Hematopoietic multipotent progenitor cell (in vitro differentiated cells): ENCODE measurements at regions not wholly inside any gene's neighbourhood (a gene's known extent, or its start where the extent isn't known, plus 50 kb on each side); places are given as distances from the start of the nearest gene placed in this dataset.
A peak's percentile ranks its signal among the peaks of the same experiment; 100 is the strongest.
"Not testable (repeated sequence)": the region's sequence is repeated elsewhere in the genome, so short reads cannot be mapped to it uniquely, and the experiment has no call there.

Source experiments
- DNase-seq, 3 donors: peaks; one replicate each; pipeline ENCODE4 v3.0.0-alpha.2; 2011 to 2015; ENCODE audit warnings: low read depth in 2 of 3, low spot score in 2 of 3

- no peak for DNase-seq
Observed at GRCh38 chr3:130569461-130570365, 52.7 kb downstream of the COL6A6 start.

DNA sequence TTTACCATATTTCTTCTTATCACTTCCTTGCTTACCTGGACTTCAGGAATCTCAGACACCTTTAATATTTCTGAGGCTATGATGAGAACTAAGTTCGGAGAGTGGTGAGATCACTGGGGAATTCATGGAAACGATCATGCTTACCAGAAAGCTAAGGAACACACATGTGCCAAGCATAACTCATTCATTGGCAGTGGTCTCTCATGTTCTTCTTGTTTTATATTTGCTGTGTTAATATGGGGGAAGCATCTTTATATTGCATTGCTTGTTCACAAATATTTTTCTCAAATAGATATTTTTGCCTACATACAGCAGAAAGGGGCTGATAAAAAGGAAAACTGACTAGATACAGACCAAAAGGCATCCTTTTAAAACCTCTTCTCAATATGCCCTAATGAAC is 55.8 kb downstream of the COL6A6 start:
- no peak for DNase-seq

GRCh38 chr3:130576375-130577266 is 59.6 kb downstream of the COL6A6 start:
- DNase-seq, result no peak

DNA sequence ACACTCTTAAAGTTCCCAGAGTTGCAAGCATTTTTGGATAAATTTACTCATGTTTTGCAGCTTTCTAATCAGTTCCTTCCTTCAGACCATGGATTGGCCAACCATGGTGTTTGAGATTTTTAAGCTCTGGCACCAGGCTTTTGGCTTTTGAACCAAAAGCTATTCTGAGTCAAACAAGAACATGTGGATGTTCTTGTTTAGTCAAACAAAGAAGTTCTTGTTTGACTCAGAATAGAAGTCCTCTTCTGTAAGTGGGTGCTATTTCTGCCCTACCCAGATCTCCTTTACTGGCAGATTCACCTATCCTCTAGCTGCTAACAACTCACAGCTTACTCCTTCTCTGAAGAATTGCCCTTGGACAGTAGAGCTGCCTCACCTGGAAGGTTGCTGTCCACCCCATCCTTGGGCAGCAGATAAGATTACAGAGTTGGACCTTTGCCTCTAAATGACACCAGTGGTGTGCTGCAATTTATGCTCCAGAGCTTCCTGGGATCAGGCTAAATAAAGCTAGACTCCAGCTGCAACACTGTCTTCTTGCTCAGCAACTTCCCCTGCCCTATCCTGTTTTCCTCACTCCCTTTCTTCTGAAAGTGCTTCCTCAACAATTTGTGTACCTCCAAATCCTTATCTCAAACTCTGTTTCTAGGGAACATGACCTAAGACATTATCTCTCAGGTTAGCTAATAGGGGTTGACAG is 65.6 kb downstream of the COL6A6 start:
- DNase-seq, result no peak

- not testable (repeated sequence) for DNase-seq
Observed at GRCh38 chr3:130594749-130595148, 77.8 kb downstream of the COL6A6 start.

- DNase-seq, result no peak
Observed at GRCh38 chr3:130596484-130596883, 79.5 kb downstream of the COL6A6 start.

GRCh38 chr3:130601442-130601971 is 84.5 kb downstream of the COL6A6 start:
- DNase-seq, result no peak

DNA sequence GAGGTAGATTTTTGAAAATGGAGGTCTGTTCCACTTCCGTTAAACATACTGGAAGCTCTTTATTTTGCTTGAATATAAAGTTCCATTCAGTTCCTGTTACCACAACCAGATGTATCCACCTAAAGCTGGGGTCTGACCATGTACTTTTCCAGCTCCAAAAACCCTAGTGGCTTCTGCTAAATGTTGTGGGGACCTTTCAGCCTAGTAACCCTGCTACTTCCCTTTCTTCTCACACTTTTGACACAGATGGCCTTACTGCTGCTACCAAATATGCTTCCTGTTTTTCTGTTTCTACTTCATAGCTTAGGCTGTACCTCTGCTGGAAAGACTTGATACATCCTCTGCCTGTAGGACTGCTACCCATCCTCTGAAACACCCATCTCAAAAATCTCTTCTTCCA is 87.8 kb downstream of the COL6A6 start:
- peak in 2 of 3 donors; percentile 2 to 66 for DNase-seq

GRCh38 chr3:130606336-130606735 is 89.4 kb downstream of the COL6A6 start:
- no peak for DNase-seq

GRCh38 chr3:130607553-130608154 is 90.7 kb downstream of the COL6A6 start:
- DNase-seq, result no peak

DNA sequence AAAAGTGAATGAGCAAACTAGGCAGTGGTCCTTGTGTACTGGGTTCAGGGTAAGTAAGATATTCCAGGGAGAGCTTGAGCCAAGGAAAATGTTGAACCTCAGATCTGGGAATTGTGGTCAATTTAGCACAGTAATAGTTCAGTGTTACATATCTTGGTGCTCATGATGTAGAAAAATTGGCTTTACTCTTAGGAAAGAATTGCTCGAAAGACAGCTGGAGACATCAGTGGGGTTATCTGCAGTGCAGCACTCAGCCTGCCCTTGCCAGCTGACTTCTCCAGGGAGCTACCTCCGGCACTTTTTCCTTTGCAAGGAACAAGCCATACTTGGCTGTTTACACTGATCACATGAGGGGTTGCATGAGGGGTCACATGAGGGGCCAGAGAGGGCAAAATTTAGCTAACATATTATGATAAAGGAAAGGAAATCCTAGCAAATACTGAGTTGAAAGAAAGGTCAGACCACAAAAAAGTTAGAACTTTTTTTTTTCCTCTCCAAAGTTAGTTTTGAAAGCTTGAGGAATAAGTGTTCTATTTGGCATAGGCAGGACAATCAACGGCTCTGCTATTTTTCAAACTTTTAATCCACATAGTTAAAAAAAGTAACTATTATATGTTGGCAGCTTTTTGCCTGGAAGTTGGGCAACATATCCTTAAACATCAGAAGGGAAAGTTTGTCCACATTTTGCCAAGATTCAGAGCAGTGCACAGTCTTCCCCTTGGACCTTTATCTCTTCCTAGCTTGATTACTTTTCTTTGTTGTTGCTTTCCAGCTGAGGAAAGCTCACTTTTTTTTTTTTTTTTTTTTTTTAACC is 92.4 kb downstream of the COL6A6 start:
- no peak for DNase-seq

DNA sequence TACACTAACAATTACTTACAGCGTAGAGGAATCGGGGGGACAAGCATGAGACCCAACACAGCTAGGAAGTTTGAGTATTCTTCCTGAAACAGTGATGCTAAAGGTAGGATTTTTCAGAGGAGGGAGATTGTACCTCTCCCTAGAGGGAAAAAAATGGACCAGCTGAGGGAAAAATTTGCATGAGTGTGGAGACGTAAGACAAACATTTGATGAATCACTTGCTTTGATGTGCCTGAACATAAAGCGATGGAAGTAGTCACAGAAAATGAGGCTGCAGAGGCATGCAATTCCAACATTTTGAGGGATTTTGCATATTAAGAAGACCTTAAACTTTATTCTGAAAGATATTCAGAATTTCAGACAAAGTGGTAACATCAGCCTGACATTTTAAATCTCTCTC is 102.2 kb downstream of the COL6A6 start:
- no peak for DNase-seq

GRCh38 chr3:130621824-130622223 is 104.8 kb downstream of the COL6A6 start:
- no peak for DNase-seq

DNA sequence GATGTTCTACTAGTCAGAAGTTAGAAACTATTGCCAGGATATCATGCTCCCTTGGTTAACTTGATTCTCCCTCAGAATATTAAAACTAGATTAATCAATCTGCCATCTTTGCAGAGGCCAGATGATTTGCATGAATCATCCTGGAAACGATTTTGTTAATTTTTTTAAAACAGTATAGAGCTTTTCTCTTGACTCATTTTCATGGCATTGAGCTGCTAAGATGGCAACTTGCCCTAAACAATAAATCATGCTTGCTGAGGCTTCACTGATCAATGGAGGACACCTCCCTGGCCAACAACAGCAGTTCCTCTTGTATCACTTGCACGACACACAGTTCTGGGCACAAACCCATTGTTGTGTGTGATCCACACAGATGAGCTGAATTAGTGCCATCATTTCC is 109.1 kb downstream of the COL6A6 start:
- DNase-seq, result no peak

DNA sequence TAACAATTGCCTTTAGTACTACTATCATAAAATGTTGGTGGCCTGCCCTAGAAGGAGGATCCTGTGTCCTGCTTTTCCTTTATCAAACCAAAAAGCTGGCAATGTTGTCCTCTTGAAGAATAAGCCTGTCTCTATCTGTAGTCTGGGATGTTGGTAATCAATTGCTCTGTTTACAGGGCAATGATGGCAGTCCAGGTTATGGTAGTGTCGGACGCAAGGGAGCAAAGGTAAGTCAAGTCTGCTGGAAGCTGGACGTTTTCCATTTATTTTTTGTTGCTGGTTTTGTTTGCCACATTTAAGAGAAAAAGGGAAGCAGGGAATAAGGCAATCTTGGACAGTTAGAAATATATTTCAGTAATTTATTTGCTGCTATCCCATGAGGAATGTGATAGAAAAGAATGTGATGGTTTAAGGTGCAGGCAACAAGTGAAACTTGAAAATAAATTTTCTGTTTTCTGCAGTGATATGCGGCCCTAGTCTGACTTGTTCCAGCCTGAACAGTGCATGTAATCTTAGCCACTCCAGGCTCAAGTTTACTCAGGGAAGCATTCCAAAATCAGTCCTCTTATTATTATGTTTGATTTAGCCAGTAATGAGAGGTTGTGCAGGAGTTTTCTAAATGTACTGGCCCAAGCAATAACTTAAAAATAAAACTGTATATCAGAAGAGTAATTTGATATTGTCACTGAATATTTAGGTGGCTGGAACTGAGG is 110.3 kb downstream of the COL6A6 start:
- DNase-seq, result no peak

DNA sequence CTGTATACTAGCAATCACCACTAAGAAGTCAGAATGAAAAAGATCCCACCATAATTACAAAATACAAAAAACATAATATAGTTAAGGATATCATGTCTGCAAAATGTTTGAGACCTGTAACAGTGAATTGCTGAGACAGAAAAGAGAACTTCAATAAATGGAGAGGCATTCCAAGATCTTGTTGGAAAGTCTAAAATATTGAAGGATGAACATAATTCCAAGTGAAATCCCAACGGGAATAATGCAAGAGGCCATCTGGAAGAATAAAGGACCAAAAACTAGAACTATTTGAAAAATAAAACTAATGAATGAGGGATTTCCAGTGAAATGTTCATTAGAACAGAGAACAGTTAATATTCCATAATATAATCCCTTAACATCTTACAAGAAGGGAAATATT is 110.9 kb downstream of the COL6A6 start:
- no peak for DNase-seq
